Activated naive CD4-positive, alpha-beta T cell treated with anti-CD3 and anti-CD28 coated beads, Interleukin-2, amount 50 U/mL, for 24 hours (primary cell): ENCODE measurements at regions not wholly inside any gene's neighbourhood (a gene's known extent, or its start where the extent isn't known, plus 50 kb on each side); places are given as distances from the start of the nearest gene placed in this dataset.

Experiments used
- H3K27ac Mint-ChIP-seq: one replicate; pipeline ENCODE4 v1.8.0; 2021; ENCODE audit warnings: mild to moderate bottlenecking, mixed read lengths
- H3K27me3 Mint-ChIP-seq: one replicate; pipeline ENCODE4 v1.8.0; 2021; ENCODE audit warnings: mixed read lengths
- H3K36me3 Mint-ChIP-seq: one replicate; pipeline ENCODE4 v1.8.0; 2021; ENCODE audit warnings: mixed read lengths
- H3K4me1 Mint-ChIP-seq: one replicate; pipeline ENCODE4 v1.8.0; 2021; ENCODE audit warnings: mixed read lengths
- H3K4me3 Mint-ChIP-seq: one replicate; pipeline ENCODE4 v1.8.0; 2021; ENCODE audit warnings: mild to moderate bottlenecking, mixed read lengths
- H3K9me3 Mint-ChIP-seq: one replicate; pipeline ENCODE4 v1.8.0; 2021; ENCODE audit warnings: mixed read lengths

DNA sequence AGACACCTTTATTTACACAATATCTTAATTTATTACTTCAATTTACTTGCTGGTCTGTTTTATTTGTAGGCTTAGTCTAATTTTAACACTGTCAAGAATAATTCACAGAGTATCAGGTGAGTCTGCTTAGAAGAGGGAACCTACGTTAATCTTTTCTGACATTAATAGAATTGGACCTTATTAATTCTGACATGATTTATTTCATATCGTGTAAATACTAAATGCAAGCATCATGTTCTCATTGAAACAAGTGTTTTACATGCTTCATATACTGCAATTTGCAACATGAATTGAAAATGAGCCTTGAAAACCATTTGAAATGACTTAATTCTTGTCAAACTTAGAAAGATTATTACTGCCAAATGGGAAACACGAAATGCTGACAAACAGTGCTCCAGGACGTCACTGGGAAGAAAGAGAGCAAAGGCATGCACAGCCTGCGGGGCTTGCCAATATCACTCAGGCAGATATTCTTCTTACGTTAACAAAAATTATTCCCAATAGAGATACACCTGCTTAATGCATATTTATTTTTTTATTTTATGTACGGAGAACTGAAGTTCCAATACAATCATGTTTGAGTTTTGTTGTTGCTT lies 282.0 kb upstream of the AKR1E2 start:
- peaks cover 13% of the 10 kb centered on the region for H3K27me3 Mint-ChIP-seq
- no peaks in the 10 kb centered on the region for H3K4me1 Mint-ChIP-seq
- no peak overlapping the region for H3K4me3 Mint-ChIP-seq
- H3K36me3 Mint-ChIP-seq = no peaks in the 10 kb centered on the region
- H3K27ac Mint-ChIP-seq = no peak overlapping the region
- no peaks in the 10 kb centered on the region for H3K9me3 Mint-ChIP-seq

DNA sequence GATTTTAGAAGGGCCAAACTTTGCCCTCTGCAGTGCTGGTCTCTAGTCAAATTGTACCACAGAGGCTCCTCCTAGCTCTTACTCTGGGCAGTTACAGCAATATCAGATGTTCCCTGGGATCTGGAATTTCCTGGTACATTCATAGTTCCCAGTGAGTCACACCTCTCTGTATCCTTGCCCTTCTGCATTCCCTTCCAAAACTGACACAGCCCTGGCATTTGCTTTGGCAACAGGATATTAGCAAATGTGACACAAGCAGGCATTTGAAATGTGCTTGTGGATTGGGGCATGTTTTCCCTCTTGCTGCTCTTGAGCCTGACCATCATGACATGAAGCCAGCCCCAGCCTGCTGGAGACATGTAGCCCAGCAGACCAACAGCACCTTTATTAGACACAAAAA lies 284.7 kb upstream of the AKR1E2 start:
- Mint-ChIP-seq H3K4me3 (no peak overlapping the region), H3K27ac (no peak overlapping the region), H3K27me3 (peaks cover 13% of the 10 kb centered on the region), H3K36me3 (no peaks in the 10 kb centered on the region), H3K9me3 (peaks cover 18% of the 10 kb centered on the region), H3K4me1 (no peaks in the 10 kb centered on the region)

DNA sequence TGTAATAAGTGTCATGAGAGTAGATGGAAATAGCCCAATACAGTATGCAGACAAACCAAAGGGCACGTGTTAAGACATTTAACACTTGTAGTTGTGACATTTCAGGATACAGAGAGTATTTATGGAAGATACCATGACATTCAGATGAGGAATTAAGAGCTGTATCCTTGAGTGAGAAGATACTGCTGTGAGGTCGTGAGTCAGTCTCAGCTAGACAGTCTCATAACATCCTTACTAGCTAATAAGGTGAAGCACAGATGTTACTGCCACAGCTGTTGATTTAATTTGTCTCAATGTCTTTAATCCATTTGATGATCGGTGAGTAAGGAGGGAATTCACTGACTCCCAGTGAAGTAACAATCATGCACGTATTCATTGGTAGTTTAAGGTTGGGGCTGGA lies 288.0 kb upstream of the AKR1E2 start:
- H3K36me3 Mint-ChIP-seq = no peaks in the 10 kb centered on the region
- H3K4me1 Mint-ChIP-seq = no peaks in the 10 kb centered on the region
- no peak overlapping the region for H3K4me3 Mint-ChIP-seq
- no peak overlapping the region for H3K27ac Mint-ChIP-seq
- H3K9me3 Mint-ChIP-seq = peaks cover 23% of the 10 kb centered on the region
- H3K27me3 Mint-ChIP-seq = peaks cover 2% of the 10 kb centered on the region

DNA sequence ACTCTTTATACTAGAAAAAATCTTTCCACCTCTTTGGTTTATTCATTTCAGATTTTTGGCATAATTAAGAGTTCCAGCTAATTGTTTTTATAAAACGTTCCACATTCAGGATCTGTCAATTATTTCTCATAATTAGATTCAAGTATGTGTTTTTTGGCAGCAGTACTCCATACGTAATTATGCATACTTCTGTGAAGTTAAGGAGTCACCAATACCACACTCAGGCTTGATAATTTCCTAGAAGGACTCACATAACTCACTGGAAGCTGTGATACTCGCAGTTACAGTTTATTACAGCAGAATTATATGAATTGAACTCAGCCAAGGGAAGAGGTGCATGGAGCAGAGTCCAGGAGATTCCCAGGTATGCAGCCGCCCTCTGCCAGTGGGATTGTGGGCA lies 290.5 kb upstream of the AKR1E2 start:
- peaks cover 23% of the 10 kb centered on the region for H3K9me3 Mint-ChIP-seq

DNA sequence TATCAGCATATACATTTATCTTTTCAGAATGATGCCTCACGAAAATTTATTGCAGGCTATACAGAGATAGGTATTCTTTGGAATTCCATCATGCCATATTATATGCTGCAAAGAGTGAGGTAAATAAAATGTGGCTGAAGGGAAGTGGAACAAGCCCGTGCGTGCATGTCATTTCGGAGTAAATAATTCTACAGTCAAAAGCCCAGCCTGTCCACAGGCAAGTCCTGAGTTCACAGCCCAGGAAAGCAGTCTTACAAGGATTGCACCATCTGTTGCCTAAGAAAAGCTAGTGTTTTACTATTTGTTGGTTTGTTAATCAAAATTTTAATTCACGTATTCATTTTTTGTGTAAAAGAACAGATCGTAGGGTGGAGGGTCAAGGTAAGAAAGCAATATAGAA lies 292.4 kb upstream of the AKR1E2 start:
- H3K36me3 Mint-ChIP-seq = no peaks in the 10 kb centered on the region
- peaks cover 27% of the 10 kb centered on the region for H3K9me3 Mint-ChIP-seq
- peaks cover 3% of the 10 kb centered on the region for H3K27me3 Mint-ChIP-seq
- H3K4me1 Mint-ChIP-seq = no peaks in the 10 kb centered on the region
- H3K4me3 Mint-ChIP-seq = no peak overlapping the region
- H3K27ac Mint-ChIP-seq = no peak overlapping the region

More for the DNA sequence above, 290.5 kb upstream of the AKR1E2 start:
- peaks cover 3% of the 10 kb centered on the region for H3K27me3 Mint-ChIP-seq
- no peak overlapping the region for H3K4me3 Mint-ChIP-seq
- H3K27ac Mint-ChIP-seq = no peak overlapping the region
- no peaks in the 10 kb centered on the region for H3K36me3 Mint-ChIP-seq
- no peaks in the 10 kb centered on the region for H3K4me1 Mint-ChIP-seq

DNA sequence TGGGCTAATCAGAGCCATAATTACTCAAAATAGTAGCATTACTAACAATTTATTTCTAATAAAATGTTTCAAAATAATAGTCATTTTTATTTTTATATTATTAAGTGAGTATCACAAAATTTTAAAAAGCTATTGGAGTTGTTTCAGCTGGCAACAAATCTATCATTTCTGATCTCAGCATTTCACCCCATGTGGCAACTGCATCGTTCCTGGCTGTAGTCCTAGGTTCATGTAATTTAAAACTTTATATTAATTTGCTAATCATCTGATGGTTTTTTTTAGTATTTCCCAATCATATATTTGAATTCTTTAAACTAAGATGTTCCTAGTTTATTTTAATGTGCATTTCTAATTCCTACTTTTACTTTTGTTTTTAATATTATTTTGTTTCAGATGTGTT lies 293.0 kb upstream of the AKR1E2 start:
- H3K27me3 Mint-ChIP-seq = peaks cover 3% of the 10 kb centered on the region
- H3K4me1 Mint-ChIP-seq = no peaks in the 10 kb centered on the region
- no peak overlapping the region for H3K27ac Mint-ChIP-seq
- H3K4me3 Mint-ChIP-seq = no peak overlapping the region
- H3K9me3 Mint-ChIP-seq = peaks cover 26% of the 10 kb centered on the region
- H3K36me3 Mint-ChIP-seq = no peaks in the 10 kb centered on the region

DNA sequence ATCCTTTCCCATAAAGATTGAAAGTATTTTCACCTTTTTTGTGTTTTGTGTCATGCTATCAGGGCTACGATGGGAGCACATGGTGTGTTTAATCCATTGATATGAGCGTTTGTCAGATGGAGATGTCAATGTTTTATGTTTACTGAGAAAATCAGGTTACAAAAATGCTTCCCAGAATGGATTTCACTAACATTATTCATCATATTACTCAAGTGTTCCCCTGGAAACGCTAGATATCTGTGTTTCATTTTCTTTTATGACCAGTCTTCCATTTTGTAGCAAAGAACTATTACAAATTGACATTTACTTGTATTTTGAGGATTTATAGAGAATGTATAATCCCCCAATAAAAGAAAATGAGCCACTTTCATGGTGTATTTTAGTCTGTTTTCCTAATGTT lies 293.5 kb upstream of the AKR1E2 start:
- H3K9me3 Mint-ChIP-seq = peaks cover 21% of the 10 kb centered on the region
- H3K4me1 Mint-ChIP-seq = no peaks in the 10 kb centered on the region
- H3K27ac Mint-ChIP-seq = no peak overlapping the region
- peaks cover 3% of the 10 kb centered on the region for H3K27me3 Mint-ChIP-seq
- H3K4me3 Mint-ChIP-seq = no peak overlapping the region
- H3K36me3 Mint-ChIP-seq = no peaks in the 10 kb centered on the region

DNA sequence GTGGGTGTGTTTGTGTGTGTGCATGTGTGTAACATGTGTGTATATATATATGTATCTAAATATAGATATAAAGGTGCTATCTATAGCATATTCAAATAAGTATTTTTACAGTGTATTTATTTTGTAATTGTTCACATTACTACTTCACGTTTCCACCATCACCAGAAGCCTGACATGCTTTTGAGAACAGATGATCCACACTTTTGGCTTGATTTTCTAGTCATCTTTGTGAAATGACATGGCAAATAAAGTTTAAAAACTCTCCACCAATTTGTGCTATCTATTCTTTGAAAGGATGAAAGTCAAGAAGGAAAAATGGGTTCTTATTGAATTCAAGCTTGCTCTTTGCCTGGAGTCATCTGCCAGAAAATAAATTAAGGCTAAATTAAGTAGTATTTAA lies 294.0 kb upstream of the AKR1E2 start:
- H3K36me3 Mint-ChIP-seq = no peaks in the 10 kb centered on the region
- H3K27me3 Mint-ChIP-seq = peaks cover 3% of the 10 kb centered on the region
- no peak overlapping the region for H3K27ac Mint-ChIP-seq
- peaks cover 16% of the 10 kb centered on the region for H3K9me3 Mint-ChIP-seq
- no peak overlapping the region for H3K4me3 Mint-ChIP-seq
- H3K4me1 Mint-ChIP-seq = no peaks in the 10 kb centered on the region

DNA sequence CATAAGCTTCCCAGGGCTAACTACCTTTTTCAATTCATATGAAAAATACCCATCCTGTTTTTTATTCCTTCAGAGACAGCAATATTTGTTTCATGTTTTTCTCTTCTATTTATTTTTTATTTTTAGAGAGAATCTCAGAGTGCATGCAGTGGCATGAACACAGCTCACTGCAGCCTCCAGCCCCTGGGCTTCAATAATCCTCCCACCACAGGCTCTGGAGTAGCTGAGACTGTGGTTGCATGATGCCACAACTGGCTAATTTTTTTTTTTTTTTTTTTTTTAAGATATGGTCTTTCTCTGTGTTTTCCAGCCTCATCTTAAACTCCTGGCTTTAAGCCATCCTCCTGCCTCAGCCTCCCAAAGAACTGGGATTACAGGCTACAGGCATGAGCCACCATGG lies 296.7 kb upstream of the AKR1E2 start:
- peaks cover 5% of the 10 kb centered on the region for H3K9me3 Mint-ChIP-seq
- H3K27ac Mint-ChIP-seq = no peak overlapping the region
- no peaks in the 10 kb centered on the region for H3K4me1 Mint-ChIP-seq
- H3K4me3 Mint-ChIP-seq = no peak overlapping the region
- no peaks in the 10 kb centered on the region for H3K36me3 Mint-ChIP-seq
- peaks cover 4% of the 10 kb centered on the region for H3K27me3 Mint-ChIP-seq

DNA sequence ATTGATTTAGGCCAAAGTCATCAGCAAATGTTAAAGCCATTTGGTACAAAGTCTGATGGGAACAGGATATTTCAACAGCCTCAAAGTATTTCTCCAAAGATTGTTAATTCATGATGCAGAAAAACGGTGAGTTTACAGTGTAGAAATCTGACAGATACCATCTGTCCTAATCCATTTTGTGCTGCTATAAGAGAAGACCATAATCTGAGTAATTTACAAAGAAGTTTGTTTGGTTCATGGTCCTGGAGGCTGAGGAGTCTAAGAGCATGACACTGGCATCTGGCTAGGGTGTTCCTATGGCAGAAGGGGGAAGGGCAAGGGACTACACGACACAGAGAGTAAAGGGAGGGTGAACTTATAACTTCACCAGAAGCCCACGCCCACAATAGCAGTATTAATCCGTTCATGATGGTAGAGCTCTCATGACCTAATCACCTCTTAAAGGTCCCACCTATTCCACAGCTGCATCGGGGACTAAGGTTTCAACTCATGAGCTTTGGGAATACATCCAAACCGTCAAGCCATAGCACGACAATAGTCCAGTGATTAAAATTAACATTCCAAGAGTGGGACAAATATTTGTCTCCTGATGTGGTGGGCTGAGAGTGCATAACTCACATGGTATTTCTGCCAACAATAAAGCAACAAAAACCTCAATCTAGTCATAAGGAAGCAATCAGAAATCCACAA lies 298.6 kb upstream of the AKR1E2 start:
- Mint-ChIP-seq H3K27me3 (peaks cover 5% of the 10 kb centered on the region), H3K4me1 (no peaks in the 10 kb centered on the region), H3K27ac (no peak overlapping the region), H3K9me3 (peaks cover 5% of the 10 kb centered on the region), H3K4me3 (no peak overlapping the region), H3K36me3 (no peaks in the 10 kb centered on the region)

DNA sequence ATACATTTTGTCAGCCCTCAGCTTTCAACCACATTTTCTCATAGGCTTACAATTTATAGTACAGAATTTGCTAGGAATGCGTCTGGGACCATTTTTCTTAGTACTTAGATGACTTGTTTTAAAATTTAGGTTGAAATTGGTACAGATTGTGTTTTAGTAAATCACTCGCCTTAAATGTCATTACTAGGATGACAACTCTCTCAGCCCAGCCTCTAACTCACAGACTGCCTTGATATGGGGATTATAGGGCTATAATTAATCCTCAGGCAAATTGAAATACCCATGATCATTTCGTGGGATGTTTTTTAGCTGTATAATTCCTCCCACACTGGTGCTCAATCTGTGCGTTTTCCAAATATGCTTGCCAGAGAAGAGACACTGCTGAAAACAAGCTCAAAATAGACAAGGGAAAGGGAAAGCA lies 299.7 kb upstream of the AKR1E2 start:
- H3K4me3 Mint-ChIP-seq = no peak overlapping the region
- H3K27me3 Mint-ChIP-seq = peaks cover 5% of the 10 kb centered on the region
- H3K4me1 Mint-ChIP-seq = no peaks in the 10 kb centered on the region
- no peak overlapping the region for H3K27ac Mint-ChIP-seq
- H3K9me3 Mint-ChIP-seq = peaks cover 5% of the 10 kb centered on the region
- H3K36me3 Mint-ChIP-seq = no peaks in the 10 kb centered on the region

DNA sequence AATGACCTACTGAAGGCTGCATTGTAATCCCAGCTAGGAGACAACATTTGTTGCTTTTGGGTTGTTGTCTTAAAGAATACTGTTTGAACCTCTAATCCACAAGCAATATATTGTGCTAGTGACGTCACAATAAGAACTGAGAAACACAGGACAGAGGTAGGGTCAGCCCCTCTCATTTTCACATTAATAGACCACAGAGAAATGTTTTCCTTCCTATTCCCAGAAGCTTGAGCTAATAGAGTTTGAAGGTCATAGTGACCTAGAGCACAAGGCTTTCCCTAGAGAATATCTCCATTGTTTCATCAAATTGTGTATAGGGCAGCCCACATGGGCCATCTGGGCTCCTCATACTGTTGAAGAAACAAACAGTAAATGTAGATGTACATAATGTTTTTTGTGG lies 300.9 kb upstream of the AKR1E2 start:
- H3K4me1 Mint-ChIP-seq = no peaks in the 10 kb centered on the region
- H3K27ac Mint-ChIP-seq = no peak overlapping the region
- peaks cover 4% of the 10 kb centered on the region for H3K9me3 Mint-ChIP-seq
- H3K36me3 Mint-ChIP-seq = no peaks in the 10 kb centered on the region
- H3K27me3 Mint-ChIP-seq = peaks cover 7% of the 10 kb centered on the region
- H3K4me3 Mint-ChIP-seq = no peak overlapping the region

DNA sequence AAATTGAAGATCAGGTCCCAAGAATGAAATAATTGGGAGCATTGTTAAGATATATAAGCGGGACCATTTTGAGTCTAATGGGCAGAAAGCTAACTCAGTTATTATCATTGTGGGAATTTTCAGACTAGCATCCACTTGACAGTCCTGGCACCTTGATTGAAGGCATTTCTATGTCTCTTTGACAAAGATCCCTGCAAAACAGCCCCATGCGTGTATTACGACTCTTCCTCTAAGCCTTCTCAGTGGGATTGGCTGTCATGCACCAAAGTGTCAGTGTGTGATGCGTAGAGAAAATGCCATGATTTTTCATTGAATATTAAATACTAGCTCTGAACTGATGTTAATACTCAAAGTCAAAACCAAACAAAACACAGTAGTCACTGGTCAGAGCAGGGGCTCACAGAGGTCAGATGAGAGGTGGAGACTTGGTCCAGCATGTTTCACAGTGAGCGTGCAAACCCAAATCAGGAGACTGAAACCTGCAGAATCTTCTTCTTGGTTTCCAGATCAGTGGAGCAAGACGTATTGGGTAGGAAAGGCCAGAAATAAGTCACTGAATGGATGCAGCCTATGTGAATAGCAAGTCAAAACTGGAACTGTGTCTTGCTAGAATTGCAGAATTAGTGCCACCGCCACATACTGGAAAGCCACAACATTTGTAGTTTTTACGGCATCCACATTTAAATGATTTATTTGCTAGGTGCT lies 303.6 kb upstream of the AKR1E2 start:
- H3K4me3 Mint-ChIP-seq = no peak overlapping the region
- no peak overlapping the region for H3K27ac Mint-ChIP-seq
- no peaks in the 10 kb centered on the region for H3K4me1 Mint-ChIP-seq
- no peaks in the 10 kb centered on the region for H3K36me3 Mint-ChIP-seq
- peaks cover 7% of the 10 kb centered on the region for H3K27me3 Mint-ChIP-seq
- no peaks in the 10 kb centered on the region for H3K9me3 Mint-ChIP-seq

DNA sequence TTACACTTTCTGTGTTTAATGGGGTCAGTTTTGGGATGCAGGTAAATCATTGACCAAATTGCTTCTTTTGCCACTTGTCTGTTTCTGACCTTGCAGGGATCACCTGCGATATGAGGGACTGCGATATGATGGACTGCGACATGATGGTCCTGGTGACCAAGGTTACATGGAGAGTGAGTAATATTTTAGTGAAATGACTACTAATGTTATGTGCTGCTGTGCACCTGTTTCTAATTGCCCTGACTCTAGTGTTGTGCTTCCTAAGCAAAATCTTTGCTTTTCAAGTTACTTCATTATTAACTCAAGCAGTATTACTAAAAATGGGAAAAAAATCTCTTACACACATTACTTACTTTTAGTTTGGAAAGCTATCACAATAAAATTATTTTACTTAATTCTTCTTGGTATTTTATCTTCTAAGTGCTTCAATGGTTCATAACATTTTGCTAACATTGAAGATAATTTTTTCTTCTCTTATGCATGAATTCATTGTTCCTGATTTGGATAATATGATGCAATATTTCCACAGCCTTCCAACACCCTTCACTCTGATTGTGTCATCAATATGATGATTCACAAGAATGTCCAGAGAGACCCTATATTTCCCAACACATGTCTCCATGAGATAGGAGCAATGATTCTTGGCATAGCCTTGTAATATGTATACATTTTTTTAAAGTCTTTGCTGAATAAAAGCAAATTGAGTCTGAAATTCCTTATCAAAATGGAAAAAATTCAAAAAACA lies 306.2 kb upstream of the AKR1E2 start:
- peaks cover 7% of the 10 kb centered on the region for H3K27me3 Mint-ChIP-seq
- no peaks in the 10 kb centered on the region for H3K36me3 Mint-ChIP-seq
- H3K4me1 Mint-ChIP-seq = no peaks in the 10 kb centered on the region
- no peak overlapping the region for H3K27ac Mint-ChIP-seq
- no peaks in the 10 kb centered on the region for H3K9me3 Mint-ChIP-seq
- no peak overlapping the region for H3K4me3 Mint-ChIP-seq

DNA sequence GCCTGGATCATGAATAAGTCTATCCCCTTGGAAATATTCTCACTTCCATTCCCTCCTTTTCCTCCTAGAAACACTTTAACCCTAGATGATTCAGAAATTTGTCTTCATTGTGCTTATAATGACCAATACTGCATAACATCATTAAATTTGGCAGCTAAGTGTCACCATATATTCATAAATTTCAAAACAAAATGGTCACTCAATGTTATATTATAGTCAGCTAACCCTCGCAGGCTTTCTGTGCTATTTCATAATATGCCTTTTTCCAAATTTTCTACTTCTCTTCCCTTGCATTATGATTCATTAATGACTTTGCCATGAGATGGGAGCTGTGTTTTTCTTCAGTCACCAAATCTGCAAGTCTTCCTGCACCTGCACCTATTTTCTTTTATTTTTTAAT lies 308.3 kb upstream of the AKR1E2 start:
- Mint-ChIP-seq H3K9me3 (no peaks in the 10 kb centered on the region), H3K4me3 (no peak overlapping the region), H3K27ac (no peak overlapping the region)

DNA sequence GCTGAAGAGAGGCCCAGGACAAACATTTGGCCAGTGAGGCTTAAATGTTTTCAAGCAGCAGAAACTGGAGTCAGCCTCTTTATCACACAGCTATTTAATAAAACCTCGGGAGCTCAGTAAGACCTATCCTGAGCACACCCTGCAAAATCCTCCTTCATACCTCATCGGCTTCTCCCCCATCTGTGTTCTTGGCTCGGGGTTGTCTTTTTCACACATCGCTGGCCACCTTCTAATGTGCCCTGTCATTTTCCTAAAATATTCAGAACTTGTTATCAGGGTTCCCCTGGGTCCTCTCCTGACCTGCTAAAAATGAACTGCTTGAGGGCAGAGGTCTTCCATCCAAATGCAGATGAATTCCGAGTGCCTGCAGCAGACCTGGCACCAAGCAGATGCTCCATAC lies 310.3 kb upstream of the AKR1E2 start:
- no peaks in the 10 kb centered on the region for H3K4me1 Mint-ChIP-seq
- no peaks in the 10 kb centered on the region for H3K36me3 Mint-ChIP-seq
- no peaks in the 10 kb centered on the region for H3K9me3 Mint-ChIP-seq
- peaks cover 9% of the 10 kb centered on the region for H3K27me3 Mint-ChIP-seq
- H3K4me3 Mint-ChIP-seq = no peak overlapping the region
- H3K27ac Mint-ChIP-seq = no peak overlapping the region

More for the DNA sequence above, 308.3 kb upstream of the AKR1E2 start:
- peaks cover 11% of the 10 kb centered on the region for H3K27me3 Mint-ChIP-seq
- no peaks in the 10 kb centered on the region for H3K36me3 Mint-ChIP-seq
- no peaks in the 10 kb centered on the region for H3K4me1 Mint-ChIP-seq
